ENCODE measurements at regions not wholly inside any gene's neighbourhood (a gene's known extent, or its start where the extent isn't known, plus 50 kb on each side); places are given as distances from the start of the nearest gene placed in this dataset.
"Not testable (repeated sequence)": the region's sequence is repeated elsewhere in the genome, so short reads cannot be mapped to it uniquely, and the experiment has no call there.

GRCh38 chr10:29363930-29364329 lies 75.1 kb downstream of the LYZL1 start:
- not testable (repeated sequence) for H3K4me3 Mint-ChIP-seq, H3K36me3 Mint-ChIP-seq, H3K9me3 Mint-ChIP-seq, H3K27ac Mint-ChIP-seq, H3K4me1 Mint-ChIP-seq, H3K27me3 Mint-ChIP-seq

GRCh38 chr10:29366206-29366605 lies 77.3 kb downstream of the LYZL1 start:
- not testable (repeated sequence) for H3K9me3 Mint-ChIP-seq, H3K4me1 Mint-ChIP-seq, H3K27ac Mint-ChIP-seq, H3K36me3 Mint-ChIP-seq, H3K4me3 Mint-ChIP-seq, H3K27me3 Mint-ChIP-seq

- Mint-ChIP-seq H3K9me3 (no peaks in the 10 kb centered on the region), H3K4me1 (no peaks in the 10 kb centered on the region), H3K36me3 (no peaks in the 10 kb centered on the region), H3K4me3 (no peak overlapping the region), H3K27ac (no peak overlapping the region), H3K27me3 (peaks cover 7% of the 10 kb centered on the region)
Measured at GRCh38 chr10:29369419-29369818, 80.5 kb downstream of the LYZL1 start.

GRCh38 chr10:29370097-29371092 lies 81.5 kb downstream of the LYZL1 start:
- Mint-ChIP-seq H3K36me3 (no peaks in the 10 kb centered on the region), H3K4me1 (no peaks in the 10 kb centered on the region), H3K27ac (no peak overlapping the region), H3K4me3 (no peak overlapping the region), H3K27me3 (peaks cover 7% of the 10 kb centered on the region), H3K9me3 (no peaks in the 10 kb centered on the region)

- no peak overlapping the region for H3K27ac Mint-ChIP-seq
- no peaks in the 10 kb centered on the region for H3K36me3 Mint-ChIP-seq
- peaks cover 7% of the 10 kb centered on the region for H3K27me3 Mint-ChIP-seq
- H3K4me3 Mint-ChIP-seq, result no peak overlapping the region
- H3K9me3 Mint-ChIP-seq, result no peaks in the 10 kb centered on the region
- no peaks in the 10 kb centered on the region for H3K4me1 Mint-ChIP-seq
Measured at GRCh38 chr10:29372920-29373319, 84.0 kb downstream of the LYZL1 start.

GRCh38 chr10:29374162-29374561 lies 85.3 kb downstream of the LYZL1 start:
- H3K27me3 Mint-ChIP-seq, result peaks cover 5% of the 10 kb centered on the region
- H3K4me3 Mint-ChIP-seq, result no peak overlapping the region
- H3K4me1 Mint-ChIP-seq, result no peaks in the 10 kb centered on the region
- H3K36me3 Mint-ChIP-seq, result no peaks in the 10 kb centered on the region
- H3K27ac Mint-ChIP-seq, result peak overlapping the region; percentile 44
- no peaks in the 10 kb centered on the region for H3K9me3 Mint-ChIP-seq

- peaks cover 8% of the 10 kb centered on the region for H3K4me1 Mint-ChIP-seq
- peaks cover 2% of the 10 kb centered on the region for H3K27me3 Mint-ChIP-seq
- no peaks in the 10 kb centered on the region for H3K9me3 Mint-ChIP-seq
- H3K4me3 Mint-ChIP-seq, result no peak overlapping the region
- H3K36me3 Mint-ChIP-seq, result no peaks in the 10 kb centered on the region
- no peak overlapping the region for H3K27ac Mint-ChIP-seq
Measured at GRCh38 chr10:29375888-29376287, 87.0 kb downstream of the LYZL1 start.

GRCh38 chr10:29377333-29377961 lies 88.6 kb downstream of the LYZL1 start:
- H3K4me1 Mint-ChIP-seq, result peaks cover 8% of the 10 kb centered on the region
- no peaks in the 10 kb centered on the region for H3K9me3 Mint-ChIP-seq
- H3K27me3 Mint-ChIP-seq, result no peaks in the 10 kb centered on the region
- no peak overlapping the region for H3K27ac Mint-ChIP-seq
- H3K4me3 Mint-ChIP-seq, result no peak overlapping the region
- H3K36me3 Mint-ChIP-seq, result no peaks in the 10 kb centered on the region

- no peaks in the 10 kb centered on the region for H3K27me3 Mint-ChIP-seq
- no peak overlapping the region for H3K4me3 Mint-ChIP-seq
- no peaks in the 10 kb centered on the region for H3K36me3 Mint-ChIP-seq
- H3K9me3 Mint-ChIP-seq, result no peaks in the 10 kb centered on the region
- H3K27ac Mint-ChIP-seq, result no peak overlapping the region
- H3K4me1 Mint-ChIP-seq, result peaks cover 8% of the 10 kb centered on the region
Measured at GRCh38 chr10:29378106-29378505, 89.2 kb downstream of the LYZL1 start.

GRCh38 chr10:29379208-29379607 lies 90.3 kb downstream of the LYZL1 start:
- Mint-ChIP-seq H3K4me1 (peaks cover 8% of the 10 kb centered on the region), H3K36me3 (no peaks in the 10 kb centered on the region)

GRCh38 chr10:29379777-29380598 lies 91.1 kb downstream of the LYZL1 start:
- not testable (repeated sequence) for H3K27me3 Mint-ChIP-seq, H3K36me3 Mint-ChIP-seq

More at GRCh38 chr10:29379208-29379607, 90.3 kb downstream of the LYZL1 start:
- H3K4me3 Mint-ChIP-seq, result no peak overlapping the region
- no peaks in the 10 kb centered on the region for H3K9me3 Mint-ChIP-seq
- H3K27me3 Mint-ChIP-seq, result no peaks in the 10 kb centered on the region
- no peak overlapping the region for H3K27ac Mint-ChIP-seq

GRCh38 chr10:29380599-29381511 lies 92.0 kb downstream of the LYZL1 start:
- not testable (repeated sequence) for H3K36me3 Mint-ChIP-seq, H3K27ac Mint-ChIP-seq, H3K4me3 Mint-ChIP-seq, H3K9me3 Mint-ChIP-seq, H3K27me3 Mint-ChIP-seq, H3K4me1 Mint-ChIP-seq

More at GRCh38 chr10:29379777-29380598, 91.1 kb downstream of the LYZL1 start:
- H3K4me3 Mint-ChIP-seq, H3K27ac Mint-ChIP-seq, H3K4me1 Mint-ChIP-seq, H3K9me3 Mint-ChIP-seq: not testable (repeated sequence)

- Mint-ChIP-seq H3K27me3 (no peaks in the 10 kb centered on the region), H3K4me3 (no peak overlapping the region), H3K9me3 (no peaks in the 10 kb centered on the region), H3K4me1 (no peaks in the 10 kb centered on the region), H3K36me3 (no peaks in the 10 kb centered on the region), H3K27ac (no peak overlapping the region)
Measured at GRCh38 chr10:29386342-29386999, 97.6 kb downstream of the LYZL1 start.

GRCh38 chr10:29387269-29387668 lies 98.4 kb downstream of the LYZL1 start:
- Mint-ChIP-seq H3K4me1 (no peaks in the 10 kb centered on the region), H3K4me3 (no peak overlapping the region), H3K36me3 (no peaks in the 10 kb centered on the region), H3K27me3 (no peaks in the 10 kb centered on the region), H3K9me3 (no peaks in the 10 kb centered on the region), H3K27ac (no peak overlapping the region)

Data from activated naive CD4-positive, alpha-beta T cell treated with anti-CD3 and anti-CD28 coated beads, Interleukin-2, amount 50 U/mL, for 24 hours (primary cell).